ENCODE measurements at regions not wholly inside any gene's neighbourhood (a gene's known extent, or its start where the extent isn't known, plus 50 kb on each side); places are given as distances from the start of the nearest gene placed in this dataset.

GRCh38 chr15:79769933-79770759 is 126.7 kb downstream of the MTHFS start:
- WGBS: 83% methylated on average over 11 of the region's 11 CpGs
- H3K36me3 ChIP-seq (ENCODE audit: control insufficient read depth in 4 of 4, insufficient read depth in 3 of 4, low read depth in 1 of 4, low read length in 3 of 4): no peaks in the 10 kb centered on the region

More at GRCh38 chr15:79769933-79770759, 126.7 kb downstream of the MTHFS start:
- Histone ChIP-seq H3K9ac (ENCODE audit: low read depth in 1 of 2, low read length in 2 of 2) (no peak overlapping the region), H3K4me3 (ENCODE audit: low read depth in 1 of 3, low read length in 3 of 3) (no peak overlapping the region), H3K27me3 (ENCODE audit: control insufficient read depth in 4 of 4, insufficient read depth in 4 of 4, low read length in 3 of 4) (no peaks in the 10 kb centered on the region), H3K4me1 (ENCODE audit: control insufficient read depth in 4 of 4, insufficient read depth in 4 of 4, low read length in 3 of 4) (peaks cover 0 to 2% (median 0%) of the 10 kb centered on the region in 4 donors), H3K27ac (ENCODE audit: low read depth in 1 of 2, low read length in 2 of 2) (no peak overlapping the region), H3K9me3 (ENCODE audit: control insufficient read depth in 4 of 4, low read length in 3 of 4) (no peaks in the 10 kb centered on the region)
- TF ChIP-seq TAF1 (conservative IDR thresholded peaks at IDR 0.05): no peak
- TF ChIP-seq RAD21 (IDR thresholded peaks at IDR 0.05): no peak
- no peak for TF ChIP-seq FOXA2 (IDR thresholded peaks at IDR 0.05)
- no peak for TF ChIP-seq GABPA (IDR thresholded peaks at IDR 0.05 in 1 of 2, conservative IDR thresholded peaks at IDR 0.05 in 1 of 2)
- TF ChIP-seq HNF4G (IDR thresholded peaks at IDR 0.05): no peak
- TF ChIP-seq YY1 (IDR thresholded peaks at IDR 0.05): no peak
- no peak for TF ChIP-seq HNF4A (conservative IDR thresholded peaks at IDR 0.05)
- TF ChIP-seq RXRA (IDR thresholded peaks at IDR 0.05): no peak
- no peak for TF ChIP-seq ZBTB33 (IDR thresholded peaks at IDR 0.05)
- TF ChIP-seq, protein P1, sequence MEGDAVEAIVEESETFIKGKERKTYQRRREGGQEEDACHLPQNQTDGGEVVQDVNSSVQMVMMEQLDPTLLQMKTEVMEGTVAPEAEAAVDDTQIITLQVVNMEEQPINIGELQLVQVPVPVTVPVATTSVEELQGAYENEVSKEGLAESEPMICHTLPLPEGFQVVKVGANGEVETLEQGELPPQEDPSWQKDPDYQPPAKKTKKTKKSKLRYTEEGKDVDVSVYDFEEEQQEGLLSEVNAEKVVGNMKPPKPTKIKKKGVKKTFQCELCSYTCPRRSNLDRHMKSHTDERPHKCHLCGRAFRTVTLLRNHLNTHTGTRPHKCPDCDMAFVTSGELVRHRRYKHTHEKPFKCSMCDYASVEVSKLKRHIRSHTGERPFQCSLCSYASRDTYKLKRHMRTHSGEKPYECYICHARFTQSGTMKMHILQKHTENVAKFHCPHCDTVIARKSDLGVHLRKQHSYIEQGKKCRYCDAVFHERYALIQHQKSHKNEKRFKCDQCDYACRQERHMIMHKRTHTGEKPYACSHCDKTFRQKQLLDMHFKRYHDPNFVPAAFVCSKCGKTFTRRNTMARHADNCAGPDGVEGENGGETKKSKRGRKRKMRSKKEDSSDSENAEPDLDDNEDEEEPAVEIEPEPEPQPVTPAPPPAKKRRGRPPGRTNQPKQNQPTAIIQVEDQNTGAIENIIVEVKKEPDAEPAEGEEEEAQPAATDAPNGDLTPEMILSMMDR (IDR thresholded peaks at IDR 0.05; ENCODE audit: low read depth, low read length, missing input control): no peak
- TF ChIP-seq ATF3 (IDR thresholded peaks at IDR 0.05): no peak
- TF ChIP-seq NR2F2 (IDR thresholded peaks at IDR 0.05): no peak
- TF ChIP-seq JUND (IDR thresholded peaks at IDR 0.05): no peak
- no peak for TF ChIP-seq SP1 (IDR thresholded peaks at IDR 0.05)
- TF ChIP-seq MAX (IDR thresholded peaks at IDR 0.05): no peak
- no peak for TF ChIP-seq FOXA1 (IDR thresholded peaks at IDR 0.05)
- TF ChIP-seq, protein P2, sequence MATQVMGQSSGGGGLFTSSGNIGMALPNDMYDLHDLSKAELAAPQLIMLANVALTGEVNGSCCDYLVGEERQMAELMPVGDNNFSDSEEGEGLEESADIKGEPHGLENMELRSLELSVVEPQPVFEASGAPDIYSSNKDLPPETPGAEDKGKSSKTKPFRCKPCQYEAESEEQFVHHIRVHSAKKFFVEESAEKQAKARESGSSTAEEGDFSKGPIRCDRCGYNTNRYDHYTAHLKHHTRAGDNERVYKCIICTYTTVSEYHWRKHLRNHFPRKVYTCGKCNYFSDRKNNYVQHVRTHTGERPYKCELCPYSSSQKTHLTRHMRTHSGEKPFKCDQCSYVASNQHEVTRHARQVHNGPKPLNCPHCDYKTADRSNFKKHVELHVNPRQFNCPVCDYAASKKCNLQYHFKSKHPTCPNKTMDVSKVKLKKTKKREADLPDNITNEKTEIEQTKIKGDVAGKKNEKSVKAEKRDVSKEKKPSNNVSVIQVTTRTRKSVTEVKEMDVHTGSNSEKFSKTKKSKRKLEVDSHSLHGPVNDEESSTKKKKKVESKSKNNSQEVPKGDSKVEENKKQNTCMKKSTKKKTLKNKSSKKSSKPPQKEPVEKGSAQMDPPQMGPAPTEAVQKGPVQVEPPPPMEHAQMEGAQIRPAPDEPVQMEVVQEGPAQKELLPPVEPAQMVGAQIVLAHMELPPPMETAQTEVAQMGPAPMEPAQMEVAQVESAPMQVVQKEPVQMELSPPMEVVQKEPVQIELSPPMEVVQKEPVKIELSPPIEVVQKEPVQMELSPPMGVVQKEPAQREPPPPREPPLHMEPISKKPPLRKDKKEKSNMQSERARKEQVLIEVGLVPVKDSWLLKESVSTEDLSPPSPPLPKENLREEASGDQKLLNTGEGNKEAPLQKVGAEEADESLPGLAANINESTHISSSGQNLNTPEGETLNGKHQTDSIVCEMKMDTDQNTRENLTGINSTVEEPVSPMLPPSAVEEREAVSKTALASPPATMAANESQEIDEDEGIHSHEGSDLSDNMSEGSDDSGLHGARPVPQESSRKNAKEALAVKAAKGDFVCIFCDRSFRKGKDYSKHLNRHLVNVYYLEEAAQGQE (IDR thresholded peaks at IDR 0.05): no peak
- no peak for TF ChIP-seq EGR1 (IDR thresholded peaks at IDR 0.05; ENCODE audit: low read depth in 2 of 2)
- no peak for DNase-seq (ENCODE audit: low spot score)

Data from liver (tissue), 8 donors.